HG02798 (cell line): ENCODE measurements at regions not wholly inside any gene's neighbourhood (a gene's known extent, or its start where the extent isn't known, plus 50 kb on each side); places are given as distances from the start of the nearest gene placed in this dataset.

ENCODE experiments used
- ATAC-seq: cut with Tn5 transposase; IDR thresholded peaks from one replicate; pipeline ENCODE4 v1.9.1; 2021; ENCODE audit warnings: mild to moderate bottlenecking; ENCODE audit not compliant: unreplicated experiment, poor library complexity

DNA sequence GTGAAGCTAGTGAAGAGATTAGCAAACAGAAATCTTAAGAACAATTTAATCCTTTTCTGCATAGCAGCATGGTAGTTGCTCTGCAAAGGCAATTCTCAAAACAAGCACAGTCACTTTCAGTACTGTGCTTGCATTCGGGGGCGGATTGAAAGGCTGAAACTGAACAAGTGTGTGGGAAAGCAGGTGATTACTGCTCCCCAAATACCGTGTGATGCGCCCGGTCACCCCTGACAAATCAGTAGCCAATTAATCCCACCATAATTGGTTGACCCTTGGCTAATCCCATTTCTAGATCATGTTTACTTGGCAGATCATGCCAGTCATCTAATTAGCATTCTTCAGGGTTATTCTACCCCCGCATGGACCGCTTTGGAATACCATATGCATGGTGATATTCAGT lies 76.5 kb upstream of the ADRB1 start:
- peak; percentile 42 for ATAC-seq

DNA sequence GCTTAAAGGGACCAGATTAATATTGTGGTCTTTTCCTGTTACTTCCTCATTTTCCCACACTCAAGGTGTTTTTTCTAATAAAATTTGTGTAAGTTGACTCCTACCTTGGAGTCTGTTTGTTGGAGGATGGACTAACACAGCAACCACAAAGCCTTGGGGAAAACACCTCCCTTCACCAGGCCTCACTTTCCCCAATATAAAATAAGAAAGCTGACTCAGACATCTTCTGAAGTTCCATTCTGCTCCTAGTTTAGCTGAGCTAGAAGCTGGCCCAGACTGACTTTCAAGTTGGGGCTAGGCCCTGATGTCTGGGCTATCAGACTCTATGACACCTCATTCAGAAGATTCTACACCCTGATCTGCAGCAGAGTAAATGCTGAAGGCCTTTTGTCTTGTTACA lies 73.0 kb upstream of the ADRB1 start:
- ATAC-seq, result no peak

DNA sequence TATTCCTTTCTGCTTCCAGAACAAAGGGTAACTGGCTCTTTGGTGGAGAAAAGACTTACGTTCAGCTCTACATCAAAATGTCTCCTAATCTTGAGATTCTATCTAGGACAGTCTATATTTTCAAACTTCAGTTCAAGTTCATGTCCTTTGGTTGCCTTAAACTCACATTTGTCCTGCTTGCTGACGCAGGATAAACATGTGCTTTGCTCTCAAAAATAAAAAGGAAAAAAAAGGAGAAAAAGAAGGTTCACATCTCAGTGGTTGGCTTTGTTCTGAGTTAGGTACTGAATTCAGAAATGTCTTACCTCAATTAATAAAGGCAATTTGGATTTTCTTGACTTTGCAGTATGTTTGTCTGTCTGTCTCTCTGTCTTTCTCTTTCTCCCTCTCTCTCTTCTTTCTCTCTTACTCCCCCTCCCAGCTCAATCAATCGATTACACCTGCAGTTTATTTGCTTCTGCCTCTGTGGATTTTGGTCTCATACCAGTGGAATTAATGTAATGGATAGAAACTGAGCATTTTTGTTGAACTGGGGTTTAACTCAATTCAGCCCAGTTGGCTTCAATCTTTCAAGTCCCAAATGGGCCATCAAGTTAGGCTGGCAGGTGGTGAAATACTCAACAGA lies 72.2 kb upstream of the ADRB1 start:
- no peak for ATAC-seq

DNA sequence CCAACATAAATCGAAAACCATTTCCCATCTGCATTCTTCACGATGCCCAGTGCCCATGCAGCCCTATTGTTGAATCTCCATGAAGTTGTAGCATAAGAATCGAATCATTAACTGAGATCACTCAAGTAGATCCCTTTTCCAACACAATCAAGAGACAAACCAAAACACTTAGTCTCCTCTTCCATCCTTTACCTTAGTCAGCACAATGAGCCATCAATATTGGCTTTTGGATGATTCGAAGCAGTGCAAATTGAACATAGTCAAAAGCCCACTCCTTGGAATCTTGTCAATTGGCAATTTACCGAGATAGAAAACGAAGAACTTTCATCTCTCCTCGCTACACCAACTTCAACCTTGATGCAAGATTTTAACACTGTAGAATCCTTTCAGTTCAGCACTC lies 66.5 kb upstream of the ADRB1 start:
- no peak for ATAC-seq

DNA sequence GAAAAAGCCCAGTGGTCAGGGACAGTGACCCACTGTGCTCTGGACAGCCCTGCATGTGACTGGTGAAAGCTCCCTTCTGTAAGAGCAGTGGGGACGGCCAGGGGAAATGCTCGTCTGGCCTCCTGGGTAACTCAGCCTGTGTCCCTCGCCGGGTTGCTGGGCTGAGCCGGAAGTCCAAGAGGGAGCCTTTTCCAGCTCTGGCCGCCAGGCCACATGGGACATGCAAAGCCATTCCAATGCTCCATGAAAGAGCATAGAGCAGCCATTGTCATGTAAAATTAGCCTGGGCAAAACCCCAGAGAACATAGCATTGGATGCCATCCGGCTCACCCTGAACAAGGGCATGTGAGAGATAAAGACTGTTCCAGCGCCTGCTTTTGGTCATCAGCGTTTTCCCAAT lies 64.9 kb upstream of the ADRB1 start:
- no peak for ATAC-seq

DNA sequence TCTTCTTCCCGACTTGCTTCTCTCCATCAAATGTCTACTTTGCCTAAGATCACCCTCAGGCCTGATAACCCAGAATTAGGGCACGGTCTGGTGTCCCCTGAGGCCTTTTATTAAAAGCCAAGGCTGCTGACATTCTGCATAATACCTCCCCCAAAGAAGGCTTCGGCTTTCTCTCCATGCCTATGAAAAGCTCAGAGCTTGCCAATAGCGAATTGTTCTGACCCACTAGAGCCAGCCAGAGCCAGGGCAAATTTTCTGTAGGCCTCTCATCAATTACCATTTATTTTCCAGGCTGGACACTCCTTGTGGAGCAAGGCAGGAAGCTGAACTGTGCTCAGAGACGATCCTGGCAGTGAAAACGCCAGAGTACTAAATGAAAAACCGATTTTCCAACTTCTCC lies 64.3 kb upstream of the ADRB1 start:
- ATAC-seq, result no peak

DNA sequence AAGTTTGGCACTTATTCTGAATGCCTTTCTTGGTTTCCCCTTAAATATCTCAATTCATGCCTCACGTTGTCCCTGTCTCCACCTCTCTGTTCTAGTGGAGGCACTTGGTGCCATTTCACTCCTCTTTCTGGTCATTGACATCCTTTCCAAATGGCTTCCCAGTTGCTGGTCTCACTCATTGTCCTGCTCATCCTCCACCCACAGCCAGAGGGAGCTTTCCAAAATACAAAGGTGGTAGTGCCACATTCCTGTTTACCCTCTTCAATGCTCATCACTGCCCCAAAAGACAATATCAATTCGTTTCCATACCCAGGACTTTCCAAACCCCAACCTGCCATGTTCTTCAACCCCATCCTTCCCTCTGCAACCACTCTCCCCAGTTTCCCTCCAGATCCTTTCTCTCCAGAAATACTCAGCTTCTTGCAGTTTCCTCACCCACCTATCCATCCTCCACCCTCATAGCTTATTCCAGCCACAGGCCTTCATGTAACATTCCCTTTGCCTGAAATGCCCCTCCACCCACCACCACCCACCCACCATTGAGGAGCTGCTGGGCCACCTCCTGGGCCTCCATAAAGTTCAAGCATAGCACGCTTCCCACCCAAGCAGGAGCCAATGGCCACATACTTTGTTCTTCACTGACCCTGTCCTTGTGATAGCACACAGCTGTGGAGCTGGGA lies 63.1 kb upstream of the ADRB1 start:
- ATAC-seq, result no peak

DNA sequence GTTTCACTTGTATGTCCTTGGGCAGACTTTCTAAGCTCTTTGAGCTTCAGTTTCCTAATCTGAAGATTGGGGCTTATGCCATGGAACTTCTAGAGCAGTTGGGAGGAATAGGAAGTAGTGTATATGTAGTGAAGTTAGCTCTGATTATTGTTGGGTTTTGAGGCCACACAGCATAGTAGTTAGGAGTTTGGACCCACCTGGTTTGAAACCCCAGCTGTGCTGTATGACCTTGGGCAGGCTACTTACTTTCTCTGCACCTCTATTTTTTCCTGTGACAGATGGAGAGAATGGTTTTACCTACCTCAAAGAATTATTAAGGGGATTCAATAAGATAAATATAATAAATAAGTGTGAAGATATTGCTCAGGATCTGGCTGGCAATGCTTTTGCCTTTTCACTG lies 61.4 kb upstream of the ADRB1 start:
- ATAC-seq, result peak; percentile 32

DNA sequence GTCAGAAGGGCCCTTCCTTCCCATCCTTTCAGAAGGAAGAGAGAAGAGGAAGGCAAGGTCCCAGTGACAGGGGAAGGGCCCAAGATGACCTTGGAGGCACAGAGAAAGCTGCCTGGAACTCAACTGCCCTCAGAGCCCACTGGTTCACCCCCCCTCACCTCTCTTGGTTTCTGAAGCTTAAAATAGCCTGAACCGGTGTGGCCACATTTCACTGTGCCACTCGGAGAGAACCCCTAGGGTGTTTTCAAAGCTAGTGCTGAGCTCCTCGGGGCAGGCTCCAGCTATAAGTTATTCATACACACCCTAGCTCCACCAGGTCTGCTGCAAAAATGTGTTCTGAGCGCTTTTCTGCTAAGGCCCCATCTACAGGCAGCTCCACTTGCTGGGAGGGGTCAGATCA lies 60.9 kb upstream of the ADRB1 start:
- ATAC-seq, result peak; percentile 88

DNA sequence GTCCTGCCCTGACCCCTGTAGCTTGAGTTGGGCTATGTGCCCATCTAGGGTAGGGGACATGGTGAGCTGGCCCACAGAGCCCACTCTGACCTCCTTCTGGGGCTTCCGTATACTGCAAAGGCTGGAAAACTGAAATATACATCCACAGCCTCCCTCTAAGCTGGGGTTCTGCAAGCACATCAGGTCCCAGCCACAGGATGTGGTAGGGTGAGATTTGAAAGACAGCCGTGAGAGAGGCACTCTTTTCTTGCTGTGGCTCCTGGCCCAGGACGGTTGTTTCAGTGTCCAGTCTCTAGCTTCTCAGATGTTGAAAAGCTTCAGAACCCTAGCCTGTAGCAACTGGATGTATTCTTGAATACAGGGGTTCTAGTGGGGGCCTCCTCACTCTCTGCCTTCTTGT lies 60.1 kb upstream of the ADRB1 start:
- ATAC-seq, result peak; percentile 42

DNA sequence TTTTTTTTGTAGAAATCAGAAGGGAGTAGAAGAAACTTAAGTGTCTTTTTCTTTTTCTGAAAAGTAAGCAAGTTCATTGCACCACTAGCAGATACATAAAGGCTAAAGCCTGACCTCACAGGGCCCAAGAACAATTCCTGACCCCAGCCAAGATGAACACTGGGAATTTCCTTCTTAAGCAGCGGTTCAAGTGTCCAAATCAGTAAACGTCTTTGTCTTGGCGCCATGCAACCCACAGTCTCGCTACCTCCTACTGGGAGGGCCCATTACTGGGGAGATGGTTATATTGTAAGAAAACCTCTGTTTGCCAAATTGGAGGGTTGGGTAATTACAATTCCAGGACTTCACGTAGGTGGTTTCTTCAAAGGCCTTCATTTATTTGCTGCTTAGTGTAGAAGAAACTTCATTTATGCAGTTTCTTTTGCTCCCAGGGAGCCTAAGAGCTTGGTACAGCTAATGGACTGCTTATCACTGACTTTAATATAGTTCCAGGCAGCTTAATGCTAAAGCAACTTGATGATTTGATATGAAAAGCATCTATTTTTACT lies 58.3 kb upstream of the ADRB1 start:
- no peak for ATAC-seq

DNA sequence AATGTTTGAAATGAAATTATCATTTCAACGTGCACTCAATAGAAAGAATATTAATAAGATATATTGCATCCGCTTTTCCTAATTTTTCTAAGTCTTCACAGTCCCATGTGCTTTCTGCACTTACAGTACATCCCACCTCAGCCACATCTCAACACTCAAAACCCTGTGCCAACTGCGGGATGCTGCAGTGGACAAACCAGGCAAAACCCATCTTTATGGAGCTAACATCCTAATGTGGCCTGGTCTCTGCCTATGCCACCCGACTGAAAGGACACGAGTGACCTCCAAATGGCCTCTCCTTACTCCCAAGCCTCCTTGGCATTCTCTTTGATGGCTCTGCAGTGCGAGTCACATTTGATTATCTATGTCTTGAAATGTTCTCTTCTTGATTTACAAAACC lies 57.4 kb upstream of the ADRB1 start:
- no peak for ATAC-seq

DNA sequence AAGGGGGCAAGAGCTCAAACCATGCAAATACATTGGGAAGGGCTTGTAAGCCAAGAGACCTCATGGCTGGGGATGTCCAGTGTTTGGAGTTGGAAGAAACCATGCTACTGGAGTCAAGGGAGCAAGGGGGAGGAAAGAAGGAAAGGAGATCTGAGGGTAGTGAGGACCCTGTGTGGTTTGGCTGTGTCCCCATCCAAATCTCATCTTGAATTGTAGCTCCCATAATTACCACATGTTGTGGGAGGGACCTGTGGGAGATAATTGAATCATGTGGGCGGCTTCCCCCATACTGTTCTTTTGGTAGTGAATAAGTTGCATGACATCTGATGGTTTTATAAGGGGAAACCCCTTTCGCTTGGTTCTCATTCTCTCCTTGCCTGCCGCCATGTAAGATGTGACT lies 56.5 kb upstream of the ADRB1 start:
- ATAC-seq, result no peak

DNA sequence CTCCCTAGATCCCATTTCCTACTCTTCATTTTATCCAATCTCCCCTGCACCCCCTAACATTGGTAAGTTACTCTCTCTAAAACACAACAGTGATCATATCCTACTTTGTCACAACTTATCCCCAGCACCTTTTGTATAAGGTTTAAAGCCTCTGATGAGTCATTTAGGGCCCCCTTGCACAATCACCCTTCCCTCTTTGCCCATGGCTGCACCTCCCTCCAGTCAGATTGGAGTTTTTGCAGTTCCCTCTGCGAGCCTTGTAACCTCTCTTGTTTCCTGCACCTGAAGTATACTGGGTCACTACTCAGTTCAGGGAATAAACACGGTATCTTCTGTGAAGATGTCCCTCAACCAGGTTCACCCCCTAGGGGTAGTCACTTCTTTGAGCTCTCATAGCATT lies 55.9 kb upstream of the ADRB1 start:
- ATAC-seq, result no peak

DNA sequence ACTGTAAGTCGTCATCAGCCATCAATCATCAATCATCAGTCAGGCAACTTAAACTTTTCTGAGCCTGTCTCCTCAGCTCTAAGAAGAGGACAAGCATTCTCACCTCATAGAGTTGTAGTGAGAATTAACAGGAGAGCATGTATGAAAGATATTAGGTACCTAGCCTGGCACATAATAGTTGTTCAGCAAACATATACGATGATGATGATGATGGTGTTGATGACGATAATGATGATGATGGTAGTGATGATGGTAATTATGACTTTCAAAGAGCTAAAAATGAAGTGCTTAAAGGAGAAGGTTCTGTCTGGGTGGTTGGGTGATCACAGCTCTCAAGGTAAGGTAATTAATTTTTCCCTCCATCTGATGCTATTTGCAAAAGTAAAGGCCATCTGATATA lies 55.1 kb upstream of the ADRB1 start:
- ATAC-seq, result no peak

DNA sequence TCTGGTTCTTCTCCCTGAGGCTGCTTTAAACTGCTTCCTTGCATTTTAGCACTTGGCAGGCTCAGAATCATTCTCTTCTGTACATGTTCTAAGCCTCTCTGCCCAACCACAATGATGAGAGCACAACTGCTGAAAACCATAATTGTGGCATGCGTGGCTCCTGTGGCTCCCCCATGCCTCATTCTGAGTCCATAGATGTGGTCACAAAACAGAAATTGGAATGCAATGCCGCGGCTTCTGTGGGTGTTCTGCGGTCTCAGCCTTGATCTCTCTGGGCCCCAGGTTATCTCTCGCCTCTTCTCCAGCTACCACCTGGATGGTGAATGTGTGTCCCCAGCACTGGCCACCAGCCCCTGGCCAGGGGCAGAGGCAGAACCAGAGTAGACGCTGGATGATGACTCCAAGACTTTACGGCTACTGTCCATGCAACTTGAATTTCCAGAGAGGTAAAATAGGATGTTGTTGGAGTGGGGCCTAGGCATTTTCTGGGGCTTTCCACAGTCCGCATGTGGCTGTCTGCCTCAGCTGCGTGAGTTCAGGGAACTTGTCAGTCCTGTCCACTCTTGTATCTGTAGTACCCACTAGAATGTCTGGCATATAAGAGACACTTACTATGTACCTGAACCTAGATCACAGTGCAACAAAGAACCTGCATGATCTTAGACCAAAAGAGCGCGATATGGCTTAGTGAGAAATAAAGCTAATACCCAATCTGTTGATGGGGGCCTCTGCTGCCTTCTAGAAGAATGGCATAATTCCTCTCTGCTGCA lies 52.4 kb upstream of the ADRB1 start:
- no peak for ATAC-seq

DNA sequence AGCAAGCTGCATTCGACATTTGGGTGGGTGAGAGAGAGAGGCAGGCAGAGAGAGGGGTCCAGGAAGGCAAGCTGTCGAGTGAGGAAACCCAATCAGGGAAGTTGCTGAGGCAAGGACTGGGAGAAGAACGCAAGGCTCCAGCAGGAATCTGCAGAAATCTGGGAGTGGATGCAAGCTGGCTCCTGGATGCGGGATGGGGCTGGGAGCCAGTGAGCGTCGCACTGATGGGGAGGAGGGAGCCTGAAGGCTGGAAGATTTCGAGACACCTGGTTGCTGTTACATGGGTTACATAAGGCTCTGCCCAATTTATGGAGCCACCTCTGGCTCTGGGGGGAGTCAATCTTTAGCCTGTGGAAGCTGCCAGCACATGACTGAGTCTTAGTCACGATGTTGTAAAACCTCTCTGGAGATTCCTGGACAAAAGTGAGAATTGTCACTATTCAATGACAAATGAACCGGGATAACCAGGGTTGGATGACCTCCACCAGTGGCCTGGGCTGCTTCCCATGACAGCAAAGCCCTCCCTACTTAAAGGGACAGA lies 51.1 kb upstream of the ADRB1 start:
- no peak for ATAC-seq

DNA sequence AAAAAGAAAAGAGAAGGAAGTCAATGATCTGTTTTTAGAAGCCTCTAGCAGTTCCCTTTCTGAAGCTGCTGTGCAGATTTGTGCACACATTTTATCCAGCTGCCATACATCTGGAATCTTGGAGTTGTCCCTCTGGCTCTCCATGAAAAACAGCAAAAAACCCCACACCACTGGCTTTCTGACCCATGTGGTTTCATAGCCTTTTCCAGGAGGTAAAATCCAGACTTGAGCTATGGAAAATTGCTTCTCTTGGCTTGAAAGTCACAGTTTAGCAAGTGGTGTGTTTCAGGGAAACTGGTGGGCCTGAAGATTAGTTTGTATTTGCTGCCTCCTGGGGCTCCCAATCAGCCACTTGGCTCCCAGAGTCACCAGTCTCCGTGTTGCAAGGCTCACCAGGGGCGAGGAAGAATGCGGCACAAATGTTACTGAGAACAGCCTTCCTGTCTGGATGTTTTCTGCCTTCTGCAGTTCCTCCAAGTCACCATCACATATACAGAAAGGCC lies 50.1 kb upstream of the ADRB1 start:
- ATAC-seq, result no peak
